GM12878 (cell line): ENCODE measurements at regions not wholly inside any gene's neighbourhood (a gene's known extent, or its start where the extent isn't known, plus 50 kb on each side); places are given as distances from the start of the nearest gene placed in this dataset.

Experiments used
- ATAC-seq: fragments of 200-7000 bp; cut with Tn5 transposase; 3 replicates; pipeline ENCODE4 v1.9.1; 2020; ENCODE audit warnings: mild to moderate bottlenecking, moderate library complexity
- BruUV-seq: library from RNA; stranded (reverse); fragments of 400-500 nt; replicated peaks from 2 replicates; lab custom pipeline; 2021; lab: Mats Ljungman, UMichigan
- CTCF ChIA-PET: fragments of 300-600 bp; sonication (Branson Sonifier 250); formaldehyde crosslinking; extraction: SDS; loops from one replicate; lab custom pipeline; 2021; ENCODE audit warnings: inconsistent platforms; lab: Yijun Ruan, JAX
- POLR2A ChIA-PET: fragments of 350-600 bp; formaldehyde crosslinking; extraction: SDS; loops from one replicate; lab custom pipeline; 2021; ENCODE audit warnings: inconsistent platforms; lab: Charles Lee
- RAD21 ChIA-PET: fragments of 300-600 bp; sonication (Branson Sonifier 250); formaldehyde crosslinking; loops from one replicate; lab custom pipeline; 2023; ENCODE audit warnings: antibody characterized with exemption; ENCODE audit not compliant: unreplicated experiment; lab: Charles Lee
- SMC1A ChIA-PET: fragments of 300-600 bp; sonication (Branson Sonifier 250); formaldehyde crosslinking; loops from one replicate; lab custom pipeline; 2023; ENCODE audit not compliant: unreplicated experiment, uncharacterized antibody; lab: Charles Lee
- DNase-seq: peaks from one replicate; pipeline ENCODE4 v3.0.0-alpha.2; 2011; ENCODE audit warnings: low read depth, low spot score
- FAIRE-seq: peaks from 3 replicates; lab custom pipeline; 2011; peaks lifted over from hg19 to GRCh38; lab: Jason Lieb, UNC
- H2AFZ ChIP-seq: 2 replicates; pipeline ENCODE4 v1.6.0; 2011; ENCODE audit warnings: low read depth, low read length, control low read depth; ENCODE audit not compliant: control insufficient read depth
- H3K27ac ChIP-seq: 2 replicates; pipeline ENCODE4 v1.5.1; 2011; ENCODE audit warnings: control low read depth; ENCODE audit not compliant: control insufficient read depth, insufficient read depth
- H3K27me3 ChIP-seq, 2 experiments: replicated peaks in 1 of 2; 2 replicates each; pipeline versions ENCODE4 v1.6.0 to v1.6.1; 2011; ENCODE audit warnings: low read length in 1 of 2; ENCODE audit not compliant: control insufficient read depth in 2 of 2, insufficient read depth in 2 of 2
- H3K36me3 ChIP-seq, 2 experiments: 2 replicates each; pipeline ENCODE4 v1.5.1; 2011; ENCODE audit warnings: low read length in 1 of 2; ENCODE audit not compliant: control insufficient read depth in 2 of 2, insufficient read depth in 2 of 2
- H3K4me1 ChIP-seq: 2 replicates; pipeline ENCODE4 v1.6.1; 2011; ENCODE audit warnings: mild to moderate bottlenecking, low read length, moderate library complexity, mixed read lengths; ENCODE audit not compliant: control insufficient read depth, insufficient read depth
- H3K4me2 ChIP-seq: 2 replicates; pipeline ENCODE4 v1.6.0; 2011; ENCODE audit warnings: control low read depth; ENCODE audit not compliant: control insufficient read depth, insufficient read depth
- H3K4me3 ChIP-seq: fragments of 200-600 bp; sonication (generic); 2 replicates; pipeline ENCODE4 v1.5.1; 2016
- H3K79me2 ChIP-seq: 2 replicates; pipeline ENCODE4 v1.6.0; 2011; ENCODE audit warnings: low read length; ENCODE audit not compliant: control insufficient read depth, insufficient read depth
- H3K9ac ChIP-seq: 2 replicates; pipeline ENCODE4 v1.8.0; 2011; ENCODE audit warnings: low read length, control low read depth, mixed read lengths; ENCODE audit not compliant: control insufficient read depth, insufficient read depth
- H3K9me3 ChIP-seq: replicated peaks from 3 replicates; pipeline ENCODE4 v1.5.1; 2011; ENCODE audit warnings: mild to moderate bottlenecking, low read length; ENCODE audit not compliant: control insufficient read depth, insufficient read depth
- H4K20me1 ChIP-seq: 2 replicates; pipeline ENCODE4 v1.6.0; 2011; ENCODE audit not compliant: control insufficient read depth, insufficient read depth
- CEBPZ ChIP-seq: fragments of 150-350 bp; IDR thresholded peaks from 2 replicates; pipeline ENCODE4 v1.6.1; 2016; ENCODE audit warnings: low read depth, low read length
- EGR1 ChIP-seq, 2 experiments: IDR thresholded peaks; 1 replicate in 1 of 2; 2 replicates in 1 of 2; pipeline ENCODE4 v1.6.1; 2011 to 2012; ENCODE audit warnings: low read depth in 2 of 2, low read length in 2 of 2, borderline replicate concordance in 1 of 2, mild to moderate bottlenecking in 1 of 2, moderate library complexity in 1 of 2
- EP300 ChIP-seq, 2 experiments: fragments of 150-350 bp in 1 of 2; IDR thresholded peaks; 2 replicates each; pipeline ENCODE4 v1.6.1; 2011 to 2012; ENCODE audit warnings: low read depth in 2 of 2, low read length in 2 of 2, borderline replicate concordance in 1 of 2, improper control_type of control experiment in 1 of 2, inconsistent platforms in 1 of 2; ENCODE audit not compliant: control insufficient read depth in 1 of 2
- FOXK2 ChIP-seq: fragments of 450-650 bp; IDR thresholded peaks from 2 replicates; pipeline ENCODE4 v1.6.1; 2017; ENCODE audit warnings: mild to moderate bottlenecking, moderate library complexity
- MEF2A ChIP-seq: IDR thresholded peaks from 2 replicates; pipeline ENCODE4 v1.6.1; 2011; ENCODE audit warnings: low read depth, mild to moderate bottlenecking, low read length, moderate library complexity; ENCODE audit not compliant: insufficient read depth
- NFXL1 ChIP-seq: fragments of 450-650 bp; IDR thresholded peaks from 2 replicates; pipeline ENCODE4 v1.6.1; 2017; ENCODE audit warnings: antibody characterized with exemption, mild to moderate bottlenecking, borderline replicate concordance
- SMARCA5 ChIP-seq: fragments of 450-650 bp; IDR thresholded peaks from 2 replicates; pipeline ENCODE4 v1.6.1; 2017; ENCODE audit warnings: mild to moderate bottlenecking
- ZNF207 ChIP-seq: fragments of 450-650 bp; IDR thresholded peaks from 2 replicates; pipeline ENCODE4 v1.6.1; 2014; ENCODE audit warnings: antibody characterized with exemption, mild to moderate bottlenecking, borderline replicate concordance
- WGBS: methylation state at CpG from one replicate; pipeline ENCODE4 v1.1.6; 2016; ENCODE audit warnings: low lambda C conversion rate; ENCODE audit not compliant: insufficient replicate concordance, insufficient coverage; ENCODE audit errors: missing lambda C conversion rate; 5-methylcytosine and 5-hydroxymethylcytosine counted together
- in situ Hi-C: fragments of 300-500 bp; cut with MboI; formaldehyde crosslinking; loops from 9 replicates; pipeline ENCODE4 v1.14.3; 2018; ENCODE audit warnings: mixed read lengths
- intact Hi-C: fragments of 100-400 bp; cut with micrococcal nuclease; formaldehyde crosslinking; loops from one replicate; pipeline ENCODE4 v1.14.2; 2022; ENCODE audit not compliant: unreplicated experiment

GRCh38 chr2:5888126-5888525, 195.9 kb downstream of the SOX11 start:
- no peaks in the 10 kb centered on the region for H4K20me1 ChIP-seq
- BruUV-seq, result no TSS peak
- RAD21 ChIA-PET, result no interaction called here
- no peak overlapping the region for H3K27ac ChIP-seq
- no peak overlapping the region for H3K9ac ChIP-seq
- TF ChIP-seq NFXL1 (no peak), ZNF207 (no peak), FOXK2 (no peak), SMARCA5 (no peak), EP300 (IDR thresholded peaks at IDR 0.05; ENCODE audit: borderline replicate concordance in 1 of 2, control insufficient read depth in 1 of 2, low read depth in 2 of 2, low read length in 2 of 2) (no peak), CEBPZ (no peak), EGR1 (IDR thresholded peaks at IDR 0.05; ENCODE audit: borderline replicate concordance in 1 of 2, low read depth in 2 of 2, low read length in 2 of 2) (no peak), MEF2A (no peak)
- intact Hi-C loops (no loop called here), in situ Hi-C loops (no loop called here)
- H3K4me1 ChIP-seq, result no peaks in the 10 kb centered on the region
- POLR2A ChIA-PET, result no interaction called here
- H3K4me2 ChIP-seq, result no peak overlapping the region
- SMC1A ChIA-PET, result no interaction called here
- WGBS, result 0% methylated on average over 1 of the region's 1 CpG
- H3K36me3 ChIP-seq, result no peaks in the 10 kb centered on the region
- no peaks in the 10 kb centered on the region for H3K79me2 ChIP-seq
- H3K27me3 ChIP-seq, result no peaks in the 10 kb centered on the region
- FAIRE-seq, result no peak
- H3K4me3 ChIP-seq, result no peak overlapping the region
- no peak overlapping the region for H2AFZ ChIP-seq
- H3K9me3 ChIP-seq, result no peaks in the 10 kb centered on the region
- CTCF ChIA-PET, result no interaction called here
- DNase-seq, result no peak
- ATAC-seq, result no peak
